PC-9 (cell line): ENCODE measurements at regions not wholly inside any gene's neighbourhood (a gene's known extent, or its start where the extent isn't known, plus 50 kb on each side); places are given as distances from the start of the nearest gene placed in this dataset.

Source experiments
- BruUV-seq: library from RNA; stranded (reverse); fragments of 400-500 nt; replicated peaks from 2 replicates; lab custom pipeline; 2021; lab: Mats Ljungman, UMichigan
- CTCF ChIA-PET: fragments of 300-600 bp; sonication (Branson Sonifier 250); formaldehyde crosslinking; loops from one replicate; lab custom pipeline; 2022; ENCODE audit warnings: antibody characterized with exemption; lab: Charles Lee
- POLR2A ChIA-PET: fragments of 300-600 bp; sonication (Branson Sonifier 250); formaldehyde crosslinking; loops from one replicate; lab custom pipeline; 2022; ENCODE audit warnings: antibody characterized with exemption; ENCODE audit not compliant: unreplicated experiment; lab: Charles Lee
- DNase-seq, 2 experiments: peaks; one replicate each; pipeline versions ENCODE4 v3.0.0 to v3.0.0-alpha.2; 2015 to 2022; ENCODE audit warnings: mixed read lengths in 1 of 2
- H2AFZ ChIP-seq: fragments of 200-600 bp; sonication (generic); 2 replicates; pipeline ENCODE4 v1.8.1; 2017; ENCODE audit warnings: antibody characterized with exemption
- H3F3A ChIP-seq: fragments of 200-600 bp; sonication (generic); 2 replicates; pipeline ENCODE4 v1.8.1; 2017; ENCODE audit warnings: antibody characterized with exemption, mild to moderate bottlenecking, low read depth; ENCODE audit not compliant: insufficient read depth
- H3K27ac ChIP-seq: fragments of 200-600 bp; sonication (generic); 2 replicates; pipeline ENCODE4 v1.6.1; 2016; ENCODE audit warnings: mixed run types
- H3K27me3 ChIP-seq: fragments of 200-600 bp; sonication (generic); 2 replicates; pipeline ENCODE4 v1.6.1; 2016; ENCODE audit warnings: low read depth, mixed run types; ENCODE audit not compliant: insufficient read depth
- H3K36me3 ChIP-seq: fragments of 200-600 bp; sonication (generic); 2 replicates; pipeline ENCODE4 v1.6.1; 2016; ENCODE audit warnings: low read depth, mixed run types
- H3K4me1 ChIP-seq: fragments of 200-600 bp; sonication (generic); replicated peaks from 2 replicates; pipeline ENCODE4 v1.6.1; 2016; ENCODE audit warnings: mixed run types; ENCODE audit not compliant: insufficient read depth
- H3K4me2 ChIP-seq: fragments of 200-600 bp; sonication (generic); 2 replicates; pipeline ENCODE4 v1.6.1; 2017; ENCODE audit warnings: mixed run types
- H3K4me3 ChIP-seq: fragments of 200-600 bp; sonication (generic); 2 replicates; pipeline ENCODE4 v1.6.1; 2016; ENCODE audit warnings: mixed run types
- H3K79me2 ChIP-seq: fragments of 200-600 bp; sonication (generic); 2 replicates; pipeline ENCODE4 v1.6.1; 2017; ENCODE audit warnings: low read depth, mixed run types
- H3K9me2 ChIP-seq: fragments of 200-600 bp; sonication (generic); 2 replicates; pipeline ENCODE4 v1.8.1; 2017; ENCODE audit warnings: mild to moderate bottlenecking; ENCODE audit not compliant: insufficient read depth
- H3K9me3 ChIP-seq: fragments of 200-600 bp; sonication (generic); 2 replicates; pipeline ENCODE4 v1.8.1; 2016; ENCODE audit warnings: low read depth; ENCODE audit not compliant: insufficient read depth
- H4K20me1 ChIP-seq: fragments of 200-600 bp; sonication (generic); 2 replicates; pipeline ENCODE4 v1.8.1; 2017; ENCODE audit not compliant: insufficient read depth
- CTCF ChIP-seq: fragments of 200-600 bp; sonication (generic); conservative IDR thresholded peaks from 2 replicates; pipeline ENCODE4 v1.6.1; 2017; ENCODE audit warnings: mixed run types, antibody characterized with exemption, mild to moderate bottlenecking, moderate library complexity
- EZH2 ChIP-seq: fragments of 200-600 bp; sonication (generic); IDR thresholded peaks from 2 replicates; pipeline ENCODE4 v1.8.0; 2017; ENCODE audit warnings: antibody characterized with exemption, low read depth
- intact Hi-C: fragments of 100-400 bp; cut with micrococcal nuclease; formaldehyde crosslinking; loops from one replicate; pipeline ENCODE4 v1.10.0; 2022; ENCODE audit not compliant: unreplicated experiment

GRCh38 chr4:147042046-147042445, 96.4 kb upstream of the TTC29 start:
- Histone ChIP-seq H2AFZ (no peak overlapping the region), H3K9me3 (no peaks in the 10 kb centered on the region), H3F3A (no peaks in the 10 kb centered on the region), H3K4me2 (no peak overlapping the region), H3K4me1 (no peaks in the 10 kb centered on the region), H3K27me3 (no peaks in the 10 kb centered on the region), H4K20me1 (no peaks in the 10 kb centered on the region), H3K9me2 (no peaks in the 10 kb centered on the region), H3K36me3 (no peaks in the 10 kb centered on the region), H3K79me2 (no peaks in the 10 kb centered on the region), H3K4me3 (no peak overlapping the region), H3K27ac (no peak overlapping the region)
- no TSS peak for BruUV-seq
- intact Hi-C loops = no loop called here
- POLR2A ChIA-PET = no interaction called here
- DNase-seq = no peak
- TF ChIP-seq EZH2 (no peak), CTCF (no peak)
- CTCF ChIA-PET = no interaction called here

- CTCF ChIA-PET = no interaction called here
- Histone ChIP-seq H4K20me1 (no peaks in the 10 kb centered on the region), H3K27me3 (no peaks in the 10 kb centered on the region), H3K9me2 (no peaks in the 10 kb centered on the region), H3K4me2 (no peak overlapping the region), H3F3A (no peaks in the 10 kb centered on the region), H3K79me2 (no peaks in the 10 kb centered on the region), H3K4me3 (no peak overlapping the region), H3K9me3 (no peaks in the 10 kb centered on the region), H3K36me3 (no peaks in the 10 kb centered on the region), H3K4me1 (no peaks in the 10 kb centered on the region), H3K27ac (no peak overlapping the region), H2AFZ (no peak overlapping the region)
- intact Hi-C loops = no loop called here
- POLR2A ChIA-PET = no interaction called here
- TF ChIP-seq CTCF = no peak
- no peak for TF ChIP-seq EZH2
- no TSS peak for BruUV-seq
- DNase-seq = no peak
These were observed 98.6 kb upstream of the TTC29 start for GRCh38 chr4:147044241-147044640.

- TF ChIP-seq CTCF (no peak), EZH2 (no peak)
- no TSS peak for BruUV-seq
- Histone ChIP-seq H3K4me2 (no peak overlapping the region), H3K4me1 (no peaks in the 10 kb centered on the region), H3K79me2 (no peaks in the 10 kb centered on the region), H3K36me3 (no peaks in the 10 kb centered on the region), H3K9me3 (0 out of 2 replicates have a peak, but pooled peaks cover 3% of the 10 kb centered on the region), H3K27ac (no peak overlapping the region), H2AFZ (no peak overlapping the region), H3F3A (no peaks in the 10 kb centered on the region), H4K20me1 (no peaks in the 10 kb centered on the region), H3K4me3 (no peak overlapping the region), H3K9me2 (no peaks in the 10 kb centered on the region), H3K27me3 (no peaks in the 10 kb centered on the region)
- POLR2A ChIA-PET = no interaction called here
- intact Hi-C loops = no loop called here
- no peak for DNase-seq
- CTCF ChIA-PET = no interaction called here
These were observed 104.3 kb upstream of the TTC29 start for GRCh38 chr4:147049946-147050345.
